RPMI8226 (cell line): ENCODE measurements at regions not wholly inside any gene's neighbourhood (a gene's known extent, or its start where the extent isn't known, plus 50 kb on each side); places are given as distances from the start of the nearest gene placed in this dataset.
A peak's percentile ranks its signal among the peaks of the same experiment; 100 is the strongest.

Experiments
- DNase-seq: peaks from one replicate; pipeline ENCODE4 v3.0.0-alpha.2; 2015

GRCh38 chr3:107892955-107893624, 197.7 kb downstream of the CD47 start:
- no peak for DNase-seq

- DNase-seq: no peak
Measured at GRCh38 chr3:107884719-107885460, 205.9 kb downstream of the CD47 start.

GRCh38 chr3:107884028-107884427, 206.8 kb downstream of the CD47 start:
- no peak for DNase-seq

- DNase-seq: no peak
Measured at GRCh38 chr3:107882881-107883280, 207.9 kb downstream of the CD47 start.

GRCh38 chr3:107882261-107882660, 208.6 kb downstream of the CD47 start:
- no peak for DNase-seq

- no peak for DNase-seq
Measured at GRCh38 chr3:107881509-107881908, 209.3 kb downstream of the CD47 start.

GRCh38 chr3:107880702-107881101, 210.1 kb downstream of the CD47 start:
- no peak for DNase-seq

- no peak for DNase-seq
Measured at GRCh38 chr3:107877936-107878335, 212.9 kb downstream of the CD47 start.

GRCh38 chr3:107870943-107871638, 219.7 kb downstream of the CD47 start:
- DNase-seq: no peak

GRCh38 chr3:107870096-107870495, 220.7 kb downstream of the CD47 start:
- no peak for DNase-seq

- DNase-seq: no peak
Measured at GRCh38 chr3:107868449-107868848, 222.4 kb downstream of the CD47 start.

GRCh38 chr3:107861904-107862303, 228.9 kb downstream of the CD47 start:
- peak; percentile 13 for DNase-seq

GRCh38 chr3:107861422-107861821, 229.4 kb downstream of the CD47 start:
- no peak for DNase-seq
